Sigmoid colon (tissue), 6 donors: ENCODE measurements at regions not wholly inside any gene's neighbourhood (a gene's known extent, or its start where the extent isn't known, plus 50 kb on each side); places are given as distances from the start of the nearest gene placed in this dataset.

Experiments
- DNase-seq: peaks from one replicate; pipeline ENCODE4 v3.0.0-alpha.2; 2019
- H3K27ac ChIP-seq, 4 donors: fragments of 200-600 bp; sonication (generic); one replicate each; pipeline ENCODE4 v1.5.1; 2016 to 2019; ENCODE audit warnings: mild to moderate bottlenecking in 1 of 4
- H3K27me3 ChIP-seq, 3 donors: fragments of 200-600 bp; sonication (generic); one replicate each; pipeline ENCODE4 v1.5.1; 2019; ENCODE audit warnings: mild to moderate bottlenecking in 1 of 3
- H3K36me3 ChIP-seq, 4 donors: fragments of 200-600 bp; sonication (generic); one replicate each; pipeline ENCODE4 v1.5.1; 2016 to 2019
- H3K4me1 ChIP-seq, 4 donors: fragments of 200-600 bp; sonication (generic); one replicate each; pipeline ENCODE4 v1.5.1; 2017 to 2019
- H3K4me3 ChIP-seq, 4 donors: fragments of 200-600 bp; sonication (generic); one replicate each; pipeline ENCODE4 v1.5.1; 2017 to 2019; ENCODE audit warnings: mild to moderate bottlenecking in 2 of 4, moderate library complexity in 1 of 4
- H3K9me3 ChIP-seq, 4 donors: fragments of 200-600 bp in 3 of 4; sonication (generic) in 3 of 4; one replicate each; pipeline versions ENCODE4 v1.5.1 to v1.6.1; 2013 to 2019
- EP300 ChIP-seq, 4 donors: sonication (generic); formaldehyde crosslinking; IDR thresholded peaks; one replicate each; pipeline ENCODE4 v1.6.1; 2017; ENCODE audit warnings: antibody characterized with exemption in 4 of 4
- POLR2A ChIP-seq, 2 donors: fragments of 450-650 bp; IDR thresholded peaks; one replicate each; pipeline ENCODE4 v1.6.1; 2016; ENCODE audit warnings: antibody characterized with exemption in 2 of 2, mild to moderate bottlenecking in 2 of 2, moderate library complexity in 2 of 2
- POLR2AphosphoS5 ChIP-seq, 4 donors: sonication (generic); formaldehyde crosslinking; IDR thresholded peaks; one replicate each; pipeline ENCODE4 v1.6.1; 2017; ENCODE audit warnings: antibody characterized with exemption in 4 of 4
- WGBS, 2 donors: extraction: QIAGEN DNeasy Blood & Tissue Kit; methylation state at CpG; one replicate each; pipeline ENCODE4 v1.1.7; 2013; 5-methylcytosine and 5-hydroxymethylcytosine counted together
- intact Hi-C: fragments of 100-400 bp; cut with DNase I; formaldehyde crosslinking; loops from one replicate; pipeline ENCODE4 v1.15.1; 2023
- TF ChIP-seq, protein P1 (sequence below), 4 experiments: fragments of 450-650 bp in 3 of 4; fragments of 200-600 bp in 1 of 4; IDR thresholded peaks; one replicate each; pipeline ENCODE4 v1.5.1; 2016 to 2019; ENCODE audit warnings: antibody characterized with exemption in 4 of 4, mild to moderate bottlenecking in 3 of 4, moderate library complexity in 2 of 4
- donor health status: healthy with polysubstance abuse.
- donor health status: healthy.

DNA sequence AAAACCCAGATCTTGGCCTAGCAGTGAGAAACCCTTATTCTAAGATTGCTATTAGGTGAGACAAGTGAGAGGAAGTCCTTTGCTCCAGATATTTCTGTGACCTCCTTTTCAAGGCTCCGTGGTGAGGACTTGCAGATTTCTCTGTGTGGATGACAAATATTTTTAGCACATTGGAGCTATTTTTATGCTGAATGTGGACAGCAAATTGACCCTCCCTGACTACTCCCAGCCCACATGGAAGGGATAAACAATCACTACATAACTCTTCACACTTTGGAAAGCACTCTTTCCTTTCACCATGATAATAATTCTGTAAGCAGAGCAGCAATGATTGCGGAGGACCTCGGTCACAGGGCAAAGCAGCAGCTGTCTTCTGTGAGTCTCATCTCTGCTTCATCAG is 88.0 kb upstream of the ADGRF1 start:
- intact Hi-C loops = no loop called here
- peak; percentile 70 for DNase-seq
- Histone ChIP-seq H3K27me3 (no peaks in the 10 kb centered on the region), H3K36me3 (no peaks in the 10 kb centered on the region), H3K4me1 (peaks cover 0 to 61% (median 49%) of the 10 kb centered on the region in 4 donors), H3K9me3 (no peaks in the 10 kb centered on the region), H3K27ac (peak overlapping the region; percentile 0 to 62 (median 36)), H3K4me3 (no peak overlapping the region)
- no peak for TF ChIP-seq POLR2A (IDR thresholded peaks at IDR 0.05)
- TF ChIP-seq, protein P1, sequence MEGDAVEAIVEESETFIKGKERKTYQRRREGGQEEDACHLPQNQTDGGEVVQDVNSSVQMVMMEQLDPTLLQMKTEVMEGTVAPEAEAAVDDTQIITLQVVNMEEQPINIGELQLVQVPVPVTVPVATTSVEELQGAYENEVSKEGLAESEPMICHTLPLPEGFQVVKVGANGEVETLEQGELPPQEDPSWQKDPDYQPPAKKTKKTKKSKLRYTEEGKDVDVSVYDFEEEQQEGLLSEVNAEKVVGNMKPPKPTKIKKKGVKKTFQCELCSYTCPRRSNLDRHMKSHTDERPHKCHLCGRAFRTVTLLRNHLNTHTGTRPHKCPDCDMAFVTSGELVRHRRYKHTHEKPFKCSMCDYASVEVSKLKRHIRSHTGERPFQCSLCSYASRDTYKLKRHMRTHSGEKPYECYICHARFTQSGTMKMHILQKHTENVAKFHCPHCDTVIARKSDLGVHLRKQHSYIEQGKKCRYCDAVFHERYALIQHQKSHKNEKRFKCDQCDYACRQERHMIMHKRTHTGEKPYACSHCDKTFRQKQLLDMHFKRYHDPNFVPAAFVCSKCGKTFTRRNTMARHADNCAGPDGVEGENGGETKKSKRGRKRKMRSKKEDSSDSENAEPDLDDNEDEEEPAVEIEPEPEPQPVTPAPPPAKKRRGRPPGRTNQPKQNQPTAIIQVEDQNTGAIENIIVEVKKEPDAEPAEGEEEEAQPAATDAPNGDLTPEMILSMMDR (IDR thresholded peaks at IDR 0.05) = no peak
- no peak for TF ChIP-seq EP300 (IDR thresholded peaks at IDR 0.05)
- peak in 1 of 4 donors; percentile 40 for TF ChIP-seq POLR2AphosphoS5 (IDR thresholded peaks at IDR 0.05)
- WGBS, 2 donors = 63 to 86% methylated on average over 3 of the region's 3 CpGs

DNA sequence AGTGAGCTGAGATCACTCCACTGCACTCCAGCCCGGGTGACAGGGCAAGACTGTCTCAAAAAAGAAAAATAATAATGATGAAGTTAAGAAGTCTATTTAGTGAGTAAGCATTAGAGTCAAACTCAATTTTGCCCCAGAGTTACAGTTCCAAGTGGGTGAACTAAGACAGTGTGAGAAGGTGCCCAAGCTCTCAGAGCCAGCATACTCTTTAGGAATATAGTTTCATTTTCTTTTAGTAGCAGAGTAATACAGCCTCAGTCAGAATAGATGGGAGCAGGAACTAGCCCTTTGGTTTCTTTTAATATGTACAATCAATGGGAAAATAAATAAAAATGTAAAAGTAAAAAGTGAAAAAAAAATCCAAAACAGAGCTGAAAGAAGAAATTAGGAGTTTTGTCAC is 87.0 kb upstream of the ADGRF1 start:
- H3K27me3 ChIP-seq = no peaks in the 10 kb centered on the region
- H3K36me3 ChIP-seq = no peaks in the 10 kb centered on the region
- intact Hi-C loops = no loop called here
- no peak overlapping the region for H3K4me3 ChIP-seq
- no peaks in the 10 kb centered on the region for H3K9me3 ChIP-seq
- TF ChIP-seq, protein P1 (IDR thresholded peaks at IDR 0.05) = no peak
- TF ChIP-seq POLR2AphosphoS5 (IDR thresholded peaks at IDR 0.05) (no peak), EP300 (IDR thresholded peaks at IDR 0.05) (no peak), POLR2A (IDR thresholded peaks at IDR 0.05) (no peak)
- peak overlapping the region in 2 of 4 donors; percentile 32 to 62 for H3K27ac ChIP-seq
- peaks cover 0 to 52% (median 43%) of the 10 kb centered on the region in 4 donors for H3K4me1 ChIP-seq
- 89 to 90% methylated on average over 1 of the region's 1 CpG for WGBS, 2 donors
- DNase-seq = no peak

DNA sequence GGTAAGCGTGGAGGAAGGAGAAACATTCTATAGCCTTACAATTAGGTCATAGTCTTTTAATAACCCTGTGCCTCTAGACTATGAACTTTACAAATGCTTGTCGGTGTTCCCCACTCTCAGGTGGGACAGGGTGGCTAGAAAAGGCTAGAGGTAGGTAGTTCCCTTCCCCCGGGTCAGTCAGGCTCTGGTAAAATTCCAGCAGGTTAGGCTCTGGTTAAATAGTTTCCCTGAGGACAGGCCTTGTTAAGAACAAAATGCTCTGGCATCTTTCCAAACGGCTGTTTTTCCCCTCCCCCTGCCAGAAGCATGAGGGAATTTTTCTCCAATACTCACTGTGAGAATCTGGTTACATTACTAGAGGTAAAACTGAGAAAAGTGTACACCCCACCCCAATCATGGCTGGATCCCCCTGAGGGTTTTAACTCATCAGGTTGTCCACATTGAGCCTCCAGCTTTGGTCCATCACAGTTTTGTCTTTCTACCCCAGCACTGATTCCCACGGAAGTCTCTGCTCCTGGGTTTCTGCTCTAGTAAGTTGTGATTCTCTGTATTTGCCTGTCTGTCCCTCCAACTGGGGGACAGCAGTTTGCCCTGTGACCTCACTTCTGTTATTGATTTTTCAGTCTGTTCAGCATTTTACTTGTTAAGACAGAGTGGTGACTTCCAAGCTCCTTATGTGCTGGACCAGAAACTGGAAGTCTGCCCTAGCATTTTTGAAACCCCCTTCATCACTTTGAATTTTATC is 84.7 kb upstream of the ADGRF1 start:
- DNase-seq = no peak
- no peaks in the 10 kb centered on the region for H3K36me3 ChIP-seq
- no peak overlapping the region for H3K4me3 ChIP-seq
- intact Hi-C loops = no loop called here
- H3K27ac ChIP-seq = peak overlapping the region in 2 of 4 donors; percentile 11 to 14
- TF ChIP-seq, protein P1 (IDR thresholded peaks at IDR 0.05) = no peak
- peak in 1 of 4 donors; percentile 21 for TF ChIP-seq POLR2AphosphoS5 (IDR thresholded peaks at IDR 0.05)
- peaks cover 0 to 40% (median 33%) of the 10 kb centered on the region in 4 donors for H3K4me1 ChIP-seq
- no peaks in the 10 kb centered on the region for H3K9me3 ChIP-seq
- WGBS, 2 donors = 32 to 70% methylated on average over 5 of the region's 5 CpGs
- H3K27me3 ChIP-seq = no peaks in the 10 kb centered on the region

DNA sequence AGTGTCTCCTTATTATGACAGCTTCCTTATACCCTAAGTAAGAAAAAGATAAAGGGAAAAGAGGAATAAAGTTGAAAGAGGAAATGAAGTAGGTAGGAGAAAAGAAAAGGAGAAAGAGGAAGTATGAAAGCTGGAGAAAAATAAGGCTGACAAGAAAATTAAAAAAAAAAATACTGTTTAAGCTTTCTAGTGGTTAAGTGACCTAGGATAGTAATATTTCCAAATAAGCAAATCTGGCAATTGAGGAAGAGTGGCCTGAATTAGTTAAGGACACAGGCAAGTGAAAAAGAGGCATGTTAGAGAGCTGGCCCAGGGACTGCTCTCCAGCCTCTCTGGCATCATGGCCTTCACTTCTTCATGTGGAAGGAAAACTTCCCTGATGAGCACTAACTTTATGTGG is 76.5 kb upstream of the ADGRF1 start:
- H3K4me3 ChIP-seq = no peak overlapping the region
- DNase-seq = no peak
- H3K27ac ChIP-seq = no peak overlapping the region
- no peaks in the 10 kb centered on the region for H3K27me3 ChIP-seq
- TF ChIP-seq EP300 (IDR thresholded peaks at IDR 0.05) (no peak), POLR2AphosphoS5 (IDR thresholded peaks at IDR 0.05) (no peak), POLR2A (IDR thresholded peaks at IDR 0.05) (no peak)
- TF ChIP-seq, protein P1 (IDR thresholded peaks at IDR 0.05) = no peak
- H3K9me3 ChIP-seq = no peaks in the 10 kb centered on the region
- no peaks in the 10 kb centered on the region for H3K36me3 ChIP-seq
- intact Hi-C loops = no loop called here
- no peaks in the 10 kb centered on the region for H3K4me1 ChIP-seq

DNA sequence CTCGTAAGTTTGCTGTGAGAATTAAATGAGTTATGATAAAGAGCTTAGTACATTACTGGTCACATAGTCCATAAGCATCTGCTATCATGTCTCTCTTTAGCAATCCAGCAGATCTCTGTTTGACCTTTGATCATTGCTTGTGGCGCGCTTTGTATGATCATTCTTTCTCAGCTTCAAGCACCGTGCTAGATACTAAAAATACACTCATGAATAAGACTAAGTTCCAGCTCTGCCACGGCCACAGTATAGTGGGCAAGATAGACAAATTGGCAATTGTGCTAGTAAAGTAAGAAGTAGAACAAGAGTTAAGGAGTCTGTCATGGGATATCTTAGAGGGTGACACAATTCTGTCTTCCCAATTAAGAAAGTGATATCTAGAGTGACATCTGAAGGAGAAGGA is 75.2 kb upstream of the ADGRF1 start:
- TF ChIP-seq POLR2AphosphoS5 (IDR thresholded peaks at IDR 0.05) (no peak), EP300 (IDR thresholded peaks at IDR 0.05) (no peak), POLR2A (IDR thresholded peaks at IDR 0.05) (no peak)
- TF ChIP-seq, protein P1 (IDR thresholded peaks at IDR 0.05) = no peak
- H3K36me3 ChIP-seq = no peaks in the 10 kb centered on the region
- H3K27ac ChIP-seq = no peak overlapping the region
- DNase-seq = no peak
- no peaks in the 10 kb centered on the region for H3K4me1 ChIP-seq
- no peaks in the 10 kb centered on the region for H3K27me3 ChIP-seq
- intact Hi-C loops = no loop called here
- no peak overlapping the region for H3K4me3 ChIP-seq
- WGBS, 2 donors = 61 to 80% methylated on average over 5 of the region's 5 CpGs
- H3K9me3 ChIP-seq = no peaks in the 10 kb centered on the region
